Parathyroid adenoma (tissue), 2 donors: ENCODE measurements at regions not wholly inside any gene's neighbourhood (a gene's known extent, or its start where the extent isn't known, plus 50 kb on each side); places are given as distances from the start of the nearest gene placed in this dataset.

Source experiments
- H2AFZ ChIP-seq: fragments of 300-600 bp; sonication (generic); one replicate; pipeline ENCODE4 v1.7.0; 2017; ENCODE audit warnings: antibody characterized with exemption, mild to moderate bottlenecking
- H3K27ac ChIP-seq: fragments of 300-600 bp; sonication (generic); one replicate; pipeline ENCODE4 v1.7.0; 2017
- H3K27me3 ChIP-seq: fragments of 300-600 bp; sonication (generic); one replicate; pipeline ENCODE4 v1.7.0; 2017; ENCODE audit warnings: low read length; ENCODE audit not compliant: control insufficient read depth, insufficient read depth
- H3K36me3 ChIP-seq: fragments of 300-600 bp; sonication (generic); one replicate; pipeline ENCODE4 v1.7.0; 2017; ENCODE audit warnings: low read length; ENCODE audit not compliant: control insufficient read depth, insufficient read depth
- H3K4me1 ChIP-seq: fragments of 300-600 bp; sonication (generic); one replicate; pipeline ENCODE4 v1.7.0; 2017; ENCODE audit warnings: control low read depth
- H3K4me2 ChIP-seq: fragments of 300-600 bp; sonication (generic); one replicate; pipeline ENCODE4 v1.7.0; 2017; ENCODE audit warnings: low read length
- H3K4me3 ChIP-seq: fragments of 300-600 bp; sonication (generic); one replicate; pipeline ENCODE4 v1.7.0; 2017; ENCODE audit warnings: low read depth, low read length
- H3K79me2 ChIP-seq: fragments of 300-600 bp; sonication (generic); one replicate; pipeline ENCODE4 v1.7.0; 2017; ENCODE audit warnings: control low read depth
- H3K9ac ChIP-seq: fragments of 300-600 bp; sonication (generic); one replicate; pipeline ENCODE4 v1.7.0; 2017; ENCODE audit warnings: mild to moderate bottlenecking
- H3K9me3 ChIP-seq: fragments of 300-600 bp; sonication (generic); one replicate; pipeline ENCODE4 v1.7.0; 2017; ENCODE audit warnings: low read length; ENCODE audit not compliant: control insufficient read depth
- CTCF ChIP-seq: fragments of 300-600 bp; sonication (generic); IDR thresholded peaks from one replicate; pipeline ENCODE4 v1.7.0; 2017; ENCODE audit warnings: antibody characterized with exemption, mild to moderate bottlenecking
- donor health status: primary hyperparathyroidism.

GRCh38 chr4:60368986-60369385 lies 831.1 kb upstream of the ADGRL3 start:
- no peaks in the 10 kb centered on the region for H3K79me2 ChIP-seq
- H3K4me3 ChIP-seq: no peak overlapping the region
- no peaks in the 10 kb centered on the region for H3K36me3 ChIP-seq
- H3K9me3 ChIP-seq: no peaks in the 10 kb centered on the region
- H3K4me2 ChIP-seq: no peak overlapping the region
- no peaks in the 10 kb centered on the region for H3K4me1 ChIP-seq
- no peaks in the 10 kb centered on the region for H3K27me3 ChIP-seq
- no peak overlapping the region for H2AFZ ChIP-seq
- H3K9ac ChIP-seq: no peak overlapping the region
- no peak for TF ChIP-seq CTCF
- H3K27ac ChIP-seq: no peak overlapping the region

GRCh38 chr4:60378010-60378409 lies 822.1 kb upstream of the ADGRL3 start:
- H3K4me2 ChIP-seq: no peak overlapping the region
- no peak overlapping the region for H3K27ac ChIP-seq
- no peak for TF ChIP-seq CTCF

DNA sequence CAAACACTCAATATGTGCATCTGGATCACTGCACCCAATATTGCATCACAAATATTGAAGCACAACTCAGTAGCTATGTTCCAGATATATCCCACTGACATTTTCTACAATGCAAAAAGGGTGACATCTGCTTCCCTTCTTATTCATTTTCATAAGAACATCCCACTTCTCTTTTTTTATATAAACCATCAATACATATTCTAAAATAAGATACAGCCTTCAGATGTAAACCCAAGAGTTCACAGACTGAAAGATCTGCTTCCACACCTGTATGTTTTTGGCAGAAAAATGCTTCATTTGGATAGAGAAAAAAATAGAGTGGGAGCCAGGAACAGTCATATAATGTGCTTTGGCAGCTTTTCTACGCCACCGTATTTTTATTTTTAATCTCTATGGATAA lies 815.6 kb upstream of the ADGRL3 start:
- no peak for TF ChIP-seq CTCF

More at GRCh38 chr4:60378010-60378409, 822.1 kb upstream of the ADGRL3 start:
- H3K27me3 ChIP-seq: no peaks in the 10 kb centered on the region
- no peak overlapping the region for H3K4me3 ChIP-seq
- H3K9me3 ChIP-seq: no peaks in the 10 kb centered on the region
- no peak overlapping the region for H2AFZ ChIP-seq
- H3K4me1 ChIP-seq: no peaks in the 10 kb centered on the region
- no peak overlapping the region for H3K9ac ChIP-seq
- no peaks in the 10 kb centered on the region for H3K79me2 ChIP-seq
- H3K36me3 ChIP-seq: no peaks in the 10 kb centered on the region

DNA sequence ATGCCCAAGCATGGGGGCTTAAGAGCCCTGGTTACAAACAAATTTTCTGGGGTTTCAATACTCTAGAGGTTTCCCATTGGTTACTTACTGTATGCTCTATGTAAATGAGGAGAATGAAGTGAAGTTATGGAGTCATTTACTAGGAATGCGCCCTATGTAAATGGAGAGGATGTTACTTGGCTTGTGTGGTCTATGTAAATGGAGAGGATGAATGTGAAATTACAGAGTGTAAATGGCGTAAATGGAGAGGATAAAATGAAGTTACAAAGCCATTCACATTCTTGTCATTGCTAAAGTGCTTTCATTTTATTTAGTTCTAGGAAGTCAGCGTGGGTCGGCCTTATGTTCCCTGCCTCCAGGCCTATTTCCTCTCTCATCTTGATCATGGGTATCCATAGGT lies 810.5 kb upstream of the ADGRL3 start:
- Histone ChIP-seq H3K79me2 (no peaks in the 10 kb centered on the region), H3K4me3 (no peak overlapping the region), H3K36me3 (no peaks in the 10 kb centered on the region), H3K4me2 (no peak overlapping the region), H2AFZ (no peak overlapping the region), H3K27me3 (no peaks in the 10 kb centered on the region), H3K9me3 (no peaks in the 10 kb centered on the region), H3K4me1 (no peaks in the 10 kb centered on the region), H3K27ac (no peak overlapping the region), H3K9ac (no peak overlapping the region)
- TF ChIP-seq CTCF: no peak

More for the DNA sequence above, 815.6 kb upstream of the ADGRL3 start:
- no peaks in the 10 kb centered on the region for H3K4me1 ChIP-seq
- H2AFZ ChIP-seq: no peak overlapping the region
- H3K27me3 ChIP-seq: no peaks in the 10 kb centered on the region
- no peaks in the 10 kb centered on the region for H3K36me3 ChIP-seq
- no peak overlapping the region for H3K27ac ChIP-seq
- no peak overlapping the region for H3K4me3 ChIP-seq
- H3K4me2 ChIP-seq: no peak overlapping the region
- H3K79me2 ChIP-seq: no peaks in the 10 kb centered on the region
- no peak overlapping the region for H3K9ac ChIP-seq
- H3K9me3 ChIP-seq: no peaks in the 10 kb centered on the region

DNA sequence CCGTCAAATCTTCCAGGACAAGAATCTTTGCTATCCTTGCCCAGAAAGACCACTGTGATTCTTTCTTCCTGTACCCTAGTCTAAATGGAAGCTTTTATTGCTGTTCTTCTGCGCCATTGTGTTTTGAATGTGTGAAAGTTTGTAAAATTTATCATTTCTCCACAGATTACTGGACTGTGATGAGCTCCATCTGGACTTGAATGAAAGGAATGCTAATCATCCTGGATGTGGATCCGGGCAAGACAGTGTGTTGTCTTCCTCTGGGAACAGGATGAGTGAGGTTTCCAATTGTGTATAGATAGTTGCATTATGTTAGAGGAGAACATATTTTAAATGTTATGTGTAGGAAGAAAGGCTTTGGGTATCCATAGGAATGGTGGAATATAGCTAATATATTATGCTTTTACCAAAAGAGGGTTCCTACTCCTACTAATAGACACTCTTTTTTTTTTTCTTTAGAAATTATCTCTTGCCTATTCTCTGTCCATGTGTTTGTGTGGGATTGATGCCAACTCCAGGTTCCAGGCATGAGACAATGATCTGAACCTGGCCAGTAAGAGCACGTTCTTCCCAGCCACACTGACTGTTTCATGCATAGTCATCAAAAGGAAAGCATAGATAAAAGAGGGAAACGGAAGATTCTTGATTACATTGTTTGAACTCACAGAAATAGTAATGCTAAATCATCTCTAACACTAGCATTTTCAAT lies 803.6 kb upstream of the ADGRL3 start:
- no peak for TF ChIP-seq CTCF
- Histone ChIP-seq H3K9ac (no peak overlapping the region), H3K4me1 (no peaks in the 10 kb centered on the region), H3K9me3 (no peaks in the 10 kb centered on the region), H3K79me2 (no peaks in the 10 kb centered on the region), H2AFZ (no peak overlapping the region), H3K4me2 (no peak overlapping the region), H3K36me3 (no peaks in the 10 kb centered on the region), H3K27me3 (no peaks in the 10 kb centered on the region), H3K27ac (no peak overlapping the region), H3K4me3 (no peak overlapping the region)
